Head of caudate nucleus (tissue), 42 donors: ENCODE measurements at regions not wholly inside any gene's neighbourhood (a gene's known extent, or its start where the extent isn't known, plus 50 kb on each side); places are given as distances from the start of the nearest gene placed in this dataset.
"Not testable (repeated sequence)": the region's sequence is repeated elsewhere in the genome, so short reads cannot be mapped to it uniquely, and the experiment has no call there.

Source experiments
- DNase-seq, 42 donors: peaks; one replicate each; pipeline versions ENCODE4 v3.0.0 to v3.0.0-alpha.2; 2020 to 2021; ENCODE audit warnings: mixed read lengths in 7 of 42
- intact Hi-C: fragments of 100-400 bp; cut with DNase I; formaldehyde crosslinking; loops from one replicate; pipeline ENCODE4 v1.15.0; 2022

- DNase-seq: no peak
- intact Hi-C loops: no loop called here
Measured at GRCh38 chr18:60228609-60229595, 143.7 kb downstream of the MC4R start.

GRCh38 chr18:60215432-60215831, 157.1 kb downstream of the MC4R start:
- intact Hi-C loops: no loop called here

GRCh38 chr18:60209042-60209441, 163.5 kb downstream of the MC4R start:
- intact Hi-C loops: no loop called here
- DNase-seq: no peak

More at GRCh38 chr18:60215432-60215831, 157.1 kb downstream of the MC4R start:
- DNase-seq: no peak

DNA sequence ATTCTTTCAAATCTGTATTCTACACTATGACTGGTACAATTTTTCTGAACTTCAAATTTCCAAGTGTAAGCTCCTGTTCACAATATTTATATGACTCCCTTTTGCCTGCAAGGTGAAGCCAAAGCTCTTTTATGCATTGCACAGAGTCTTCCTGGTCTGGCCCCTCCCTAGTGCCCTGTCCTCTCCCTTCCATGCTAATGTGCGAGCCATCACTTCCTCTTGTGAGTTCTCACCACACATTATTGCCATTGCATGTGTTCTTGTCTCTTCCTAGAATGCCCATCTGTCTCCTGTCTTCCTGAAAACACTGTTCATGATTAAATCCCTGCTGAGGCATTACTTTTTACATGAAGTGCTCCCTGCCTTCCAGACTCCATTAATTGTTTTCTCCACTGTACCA, 169.9 kb downstream of the MC4R start:
- DNase-seq: no peak
- intact Hi-C loops: no loop called here

DNA sequence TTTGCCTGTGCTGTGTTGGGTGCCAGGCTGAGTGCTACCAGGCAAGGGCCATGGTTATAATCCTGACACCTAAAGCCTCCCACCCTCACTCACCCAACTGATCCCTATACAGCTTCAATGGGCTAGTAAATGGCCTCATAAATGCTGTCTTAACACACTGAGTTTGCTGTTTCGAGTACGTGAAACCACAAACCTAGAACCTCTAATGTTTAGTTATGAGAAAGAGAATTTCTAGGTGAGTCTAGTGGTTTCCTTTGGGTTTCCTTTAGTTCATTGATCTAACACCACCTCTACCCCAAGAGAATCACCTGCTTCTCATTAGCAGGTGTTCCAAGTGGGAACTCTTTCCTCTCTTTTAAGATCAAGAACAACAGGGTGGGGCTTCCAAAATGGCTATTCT, 172.0 kb downstream of the MC4R start:
- intact Hi-C loops: no loop called here
- DNase-seq: no peak

DNA sequence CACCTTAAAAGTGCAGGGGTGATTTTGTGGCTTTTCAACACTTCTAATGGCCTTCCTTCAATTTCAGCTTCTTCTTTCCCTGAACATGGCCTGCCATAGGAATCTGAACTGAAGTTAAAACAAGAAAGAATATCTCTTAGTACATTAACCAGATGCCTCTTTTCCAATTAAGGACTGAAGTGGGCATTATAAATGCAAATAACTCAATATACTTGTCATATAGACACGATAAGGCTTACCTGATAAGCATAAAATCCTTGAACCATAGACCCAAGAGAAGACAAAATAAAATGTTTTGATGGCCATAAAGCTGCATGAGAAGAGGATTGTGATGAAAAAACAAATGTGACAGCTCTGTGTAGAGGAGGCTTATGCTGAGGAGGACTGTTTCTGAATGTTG, 173.1 kb downstream of the MC4R start:
- intact Hi-C loops: no loop called here
- no peak for DNase-seq

GRCh38 chr18:60197671-60198462, 174.7 kb downstream of the MC4R start:
- DNase-seq: no peak
- intact Hi-C loops: no loop called here

- intact Hi-C loops: no loop called here
Measured at GRCh38 chr18:60196836-60197606, 175.6 kb downstream of the MC4R start.

GRCh38 chr18:60193780-60194179, 178.8 kb downstream of the MC4R start:
- intact Hi-C loops: no loop called here

More at GRCh38 chr18:60196836-60197606, 175.6 kb downstream of the MC4R start:
- DNase-seq: no peak

DNA sequence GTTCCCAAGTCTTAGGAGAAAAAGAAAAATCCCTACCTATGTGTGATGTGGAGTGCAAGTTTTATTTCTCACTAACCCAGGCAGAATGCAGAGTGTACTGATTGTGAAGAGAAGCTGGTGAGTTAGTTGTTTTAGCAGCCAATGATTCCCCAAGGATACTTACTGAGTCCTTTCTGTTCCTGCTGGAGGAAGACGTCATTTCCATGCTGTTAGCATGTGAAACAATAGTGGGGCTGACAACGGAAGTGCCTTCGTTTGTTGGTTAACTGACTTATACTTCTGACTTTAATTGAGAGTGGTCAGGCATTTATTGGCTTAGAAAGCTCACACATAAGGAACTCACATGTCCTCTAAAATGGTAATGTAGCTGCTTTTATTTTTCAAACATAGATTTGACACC, 180.6 kb downstream of the MC4R start:
- DNase-seq: no peak
- intact Hi-C loops: no loop called here

More at GRCh38 chr18:60193780-60194179, 178.8 kb downstream of the MC4R start:
- DNase-seq: no peak

- DNase-seq: no peak
- intact Hi-C loops: no loop called here
Measured at GRCh38 chr18:60189856-60190255, 182.7 kb downstream of the MC4R start.

DNA sequence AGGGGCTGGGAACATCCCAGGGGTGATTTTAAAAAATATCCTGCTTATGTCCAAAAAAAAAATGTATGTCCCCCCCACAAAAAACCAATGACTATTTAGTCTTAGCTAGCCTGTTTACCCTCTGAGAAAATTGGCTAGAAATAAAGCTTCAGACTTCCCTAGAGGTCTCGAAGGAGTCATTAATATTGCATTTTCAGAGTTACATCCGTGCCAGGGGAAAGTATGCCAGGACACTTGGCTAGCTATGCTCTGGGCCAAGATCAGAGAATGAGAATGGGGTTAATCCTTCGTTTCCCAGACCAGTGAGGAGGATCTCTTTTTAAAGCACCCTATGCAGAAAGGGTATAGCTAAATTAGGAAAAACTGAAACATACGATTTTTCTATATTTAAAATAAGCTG, 183.6 kb downstream of the MC4R start:
- intact Hi-C loops: no loop called here
- DNase-seq: no peak

DNA sequence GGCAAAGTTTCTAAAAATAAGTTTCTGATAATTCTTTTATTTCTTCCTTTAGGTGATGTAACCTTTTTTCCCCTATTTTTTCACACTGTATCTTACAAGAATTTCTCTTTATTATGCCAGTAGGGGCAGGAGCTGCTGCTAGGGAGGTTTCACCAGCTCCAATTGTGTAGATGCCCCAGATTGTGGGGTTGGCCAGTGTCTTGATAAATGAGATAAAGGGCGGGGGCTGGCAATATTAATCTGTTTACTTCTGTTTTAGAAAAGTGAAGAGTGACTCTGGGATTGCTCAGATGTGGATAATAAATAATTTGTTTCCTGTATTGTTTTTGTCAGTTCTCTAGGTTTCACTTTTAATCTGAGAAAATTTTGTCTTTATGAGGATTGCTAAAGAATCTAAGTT, 190.4 kb downstream of the MC4R start:
- intact Hi-C loops: no loop called here

DNA sequence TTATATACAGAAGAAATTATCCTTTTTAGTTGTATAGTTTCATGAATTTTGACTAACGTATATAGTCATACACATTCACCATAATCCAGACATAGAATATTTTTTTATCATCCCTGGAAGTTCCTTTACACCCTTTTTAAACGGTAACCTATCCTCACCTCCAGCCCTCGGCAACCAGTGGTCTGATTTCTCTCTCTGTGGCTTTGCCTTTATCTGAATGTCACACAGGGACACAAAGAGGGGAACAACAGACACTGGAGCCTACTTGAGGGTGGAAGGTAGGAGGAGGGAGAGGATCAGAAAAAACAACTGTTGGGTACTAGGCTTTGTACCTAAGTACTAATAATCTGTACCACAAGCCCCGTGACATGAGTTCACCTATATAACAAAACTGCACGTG, 191.9 kb downstream of the MC4R start:
- no peak for DNase-seq
- intact Hi-C loops: no loop called here

More for the DNA sequence above, 190.4 kb downstream of the MC4R start:
- DNase-seq: no peak

DNA sequence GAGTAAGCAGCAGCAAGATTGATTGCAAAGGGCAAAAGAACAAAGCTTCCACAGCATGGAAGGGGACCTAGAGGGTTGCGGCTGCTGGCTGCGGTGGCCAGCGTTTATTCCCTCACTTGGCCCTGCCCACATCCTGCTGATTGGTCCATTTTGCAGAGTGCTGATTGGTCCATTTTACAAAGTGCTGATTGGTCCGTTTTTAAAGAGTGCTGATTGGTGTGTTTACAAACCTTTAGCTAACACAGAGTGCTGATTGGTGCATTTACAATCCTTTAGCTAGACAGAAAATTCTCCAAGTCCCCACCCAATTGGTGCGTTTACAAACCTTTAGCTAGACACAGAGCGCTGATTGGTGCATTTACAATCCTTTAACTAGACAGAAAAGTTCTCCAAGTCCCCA, 194.4 kb downstream of the MC4R start:
- DNase-seq, intact Hi-C loops: not testable (repeated sequence)

DNA sequence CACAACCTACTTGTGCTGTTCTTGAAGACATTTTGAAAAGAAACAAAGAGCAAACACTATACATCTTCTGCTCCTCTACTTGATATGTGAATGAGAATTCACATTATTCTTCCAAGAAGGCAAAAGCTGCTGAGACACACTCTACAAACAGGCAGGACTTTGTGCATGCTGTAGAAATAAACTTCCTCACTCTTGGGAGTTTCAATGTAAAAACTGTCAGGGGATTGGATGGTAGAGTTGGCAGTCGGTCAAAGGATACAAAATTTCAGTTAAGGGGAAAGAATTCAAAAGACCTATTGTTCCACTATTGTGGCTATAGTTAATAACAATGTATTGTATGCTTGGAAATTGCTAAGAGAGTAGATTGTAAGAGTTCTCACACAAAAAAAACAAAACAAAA, 196.3 kb downstream of the MC4R start:
- DNase-seq: no peak
- intact Hi-C loops: no loop called here

DNA sequence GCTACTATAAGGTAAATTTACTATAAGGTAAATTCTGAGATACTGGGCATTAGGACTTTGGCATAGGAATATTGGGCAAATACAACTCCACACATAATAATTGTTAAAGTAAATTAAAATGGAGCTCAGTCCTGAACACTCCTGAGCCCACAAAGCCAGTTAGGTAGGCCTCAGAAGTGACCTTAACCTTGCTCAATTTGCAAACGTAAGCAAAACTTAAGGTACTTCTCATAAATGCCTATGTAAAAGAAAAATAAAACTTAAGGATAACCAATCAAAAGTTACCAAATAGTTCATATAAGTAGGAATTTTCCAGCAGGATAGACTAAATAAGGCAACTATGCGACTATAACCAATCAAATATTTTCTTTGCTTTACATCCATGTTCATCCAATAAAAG, 197.7 kb downstream of the MC4R start:
- no peak for DNase-seq

DNA sequence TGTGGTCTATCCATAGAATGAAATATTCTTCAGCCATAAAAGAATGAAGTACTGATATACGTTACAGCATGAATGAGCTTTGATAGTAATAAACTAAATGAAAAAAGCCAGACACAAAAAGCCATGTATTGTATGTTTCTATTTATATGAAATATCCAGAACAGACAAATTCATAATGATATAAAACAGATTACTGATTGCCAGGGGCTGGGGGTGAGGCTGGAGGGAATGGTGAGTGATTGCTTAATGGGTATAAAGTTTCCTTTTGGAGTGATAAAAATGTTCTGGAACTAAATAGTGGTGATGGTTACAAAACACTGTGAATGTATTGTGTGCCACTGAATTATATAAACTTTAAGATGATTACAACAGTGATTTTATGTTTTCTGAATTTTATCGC, 200.5 kb downstream of the MC4R start:
- no peak for DNase-seq
- intact Hi-C loops: no loop called here

More for the DNA sequence above, 197.7 kb downstream of the MC4R start:
- intact Hi-C loops: no loop called here

- DNase-seq: no peak
- intact Hi-C loops: no loop called here
Measured at GRCh38 chr18:60163622-60164021, 209.0 kb downstream of the MC4R start.
